ENCODE measurements at regions not wholly inside any gene's neighbourhood (a gene's known extent, or its start where the extent isn't known, plus 50 kb on each side); places are given as distances from the start of the nearest gene placed in this dataset.

- DNase-seq, result no peak
- Histone ChIP-seq H3K9me2 (replicated peaks; ENCODE audit: insufficient read depth, low read length) (no peaks in the 10 kb centered on the region), H3K79me2 (ENCODE audit: low read length) (no peaks in the 10 kb centered on the region), H3K4me3 (ENCODE audit: low read length) (no peak overlapping the region), H3K36me3 (replicated peaks; ENCODE audit: insufficient read depth, low read length) (no peaks in the 10 kb centered on the region), H2AFZ (ENCODE audit: low read length) (no peak overlapping the region), H3K4me2 (ENCODE audit: low read depth, low read length) (no peak overlapping the region), H3K9me3 (replicated peaks; ENCODE audit: insufficient read depth, low read length) (no peaks in the 10 kb centered on the region), H3K4me1 (ENCODE audit: low read length) (no peaks in the 10 kb centered on the region), H4K20me1 (ENCODE audit: insufficient read depth, low read length) (no peaks in the 10 kb centered on the region), H3K9ac (ENCODE audit: low read length) (no peak overlapping the region), H3F3A (ENCODE audit: insufficient read depth, low read length) (no peaks in the 10 kb centered on the region), H3K27me3 (replicated peaks; ENCODE audit: insufficient read depth, low read length) (no peaks in the 10 kb centered on the region), H3K27ac (ENCODE audit: low read length) (no peak overlapping the region)
- TF ChIP-seq EZH2phosphoT487 (IDR thresholded peaks at IDR 0.05; ENCODE audit: low read length), result no peak
- no peak for TF ChIP-seq EZH2 (optimal IDR thresholded peaks at IDR 0.05; ENCODE audit: low read depth, low read length)
- TF ChIP-seq CTCF (IDR thresholded peaks at IDR 0.05; ENCODE audit: low read length), result no peak
Observed at GRCh38 chr18:51383711-51384110, 186.2 kb upstream of the MEX3C start.

GRCh38 chr18:51385270-51385669, 187.8 kb upstream of the MEX3C start:
- TF ChIP-seq CTCF (IDR thresholded peaks at IDR 0.05; ENCODE audit: low read length) (no peak), EZH2phosphoT487 (IDR thresholded peaks at IDR 0.05; ENCODE audit: low read length) (no peak), EZH2 (optimal IDR thresholded peaks at IDR 0.05; ENCODE audit: low read depth, low read length) (no peak)
- Histone ChIP-seq H3K36me3 (replicated peaks; ENCODE audit: insufficient read depth, low read length) (no peaks in the 10 kb centered on the region), H3K4me1 (ENCODE audit: low read length) (no peaks in the 10 kb centered on the region), H2AFZ (ENCODE audit: low read length) (no peak overlapping the region), H3K9me2 (replicated peaks; ENCODE audit: insufficient read depth, low read length) (no peaks in the 10 kb centered on the region), H3K27me3 (replicated peaks; ENCODE audit: insufficient read depth, low read length) (no peaks in the 10 kb centered on the region), H3F3A (ENCODE audit: insufficient read depth, low read length) (no peaks in the 10 kb centered on the region), H3K4me3 (ENCODE audit: low read length) (no peak overlapping the region), H3K79me2 (ENCODE audit: low read length) (no peaks in the 10 kb centered on the region), H4K20me1 (ENCODE audit: insufficient read depth, low read length) (no peaks in the 10 kb centered on the region), H3K9me3 (replicated peaks; ENCODE audit: insufficient read depth, low read length) (no peaks in the 10 kb centered on the region), H3K27ac (ENCODE audit: low read length) (no peak overlapping the region), H3K4me2 (ENCODE audit: low read depth, low read length) (no peak overlapping the region), H3K9ac (ENCODE audit: low read length) (no peak overlapping the region)
- no peak for DNase-seq

- Histone ChIP-seq H3K9me2 (replicated peaks; ENCODE audit: insufficient read depth, low read length) (no peaks in the 10 kb centered on the region), H3K27ac (ENCODE audit: low read length) (no peak overlapping the region), H3K36me3 (replicated peaks; ENCODE audit: insufficient read depth, low read length) (no peaks in the 10 kb centered on the region), H3K4me2 (ENCODE audit: low read depth, low read length) (no peak overlapping the region), H4K20me1 (ENCODE audit: insufficient read depth, low read length) (no peaks in the 10 kb centered on the region), H3K9me3 (replicated peaks; ENCODE audit: insufficient read depth, low read length) (no peaks in the 10 kb centered on the region), H3K4me3 (ENCODE audit: low read length) (no peak overlapping the region), H2AFZ (ENCODE audit: low read length) (no peak overlapping the region), H3K27me3 (replicated peaks; ENCODE audit: insufficient read depth, low read length) (no peaks in the 10 kb centered on the region), H3K4me1 (ENCODE audit: low read length) (no peaks in the 10 kb centered on the region), H3K9ac (ENCODE audit: low read length) (no peak overlapping the region), H3F3A (ENCODE audit: insufficient read depth, low read length) (no peaks in the 10 kb centered on the region), H3K79me2 (ENCODE audit: low read length) (no peaks in the 10 kb centered on the region)
- no peak for DNase-seq
- no peak for TF ChIP-seq CTCF (IDR thresholded peaks at IDR 0.05; ENCODE audit: low read length)
- TF ChIP-seq EZH2 (optimal IDR thresholded peaks at IDR 0.05; ENCODE audit: low read depth, low read length), result no peak
- no peak for TF ChIP-seq EZH2phosphoT487 (IDR thresholded peaks at IDR 0.05; ENCODE audit: low read length)
Observed at GRCh38 chr18:51390702-51391101, 193.2 kb upstream of the MEX3C start.
